VCaP (cell line): ENCODE measurements at regions not wholly inside any gene's neighbourhood (a gene's known extent, or its start where the extent isn't known, plus 50 kb on each side); places are given as distances from the start of the nearest gene placed in this dataset.

Source experiments
- H3K27ac ChIP-seq: fragments of 450-650 bp; 2 replicates; pipeline ENCODE4 v1.5.1; 2017
- TF ChIP-seq, protein P1 (sequence below): fragments of 450-650 bp; conservative IDR thresholded peaks from 2 replicates; pipeline ENCODE4 v1.5.1; 2017; ENCODE audit warnings: mild to moderate bottlenecking, moderate library complexity

DNA sequence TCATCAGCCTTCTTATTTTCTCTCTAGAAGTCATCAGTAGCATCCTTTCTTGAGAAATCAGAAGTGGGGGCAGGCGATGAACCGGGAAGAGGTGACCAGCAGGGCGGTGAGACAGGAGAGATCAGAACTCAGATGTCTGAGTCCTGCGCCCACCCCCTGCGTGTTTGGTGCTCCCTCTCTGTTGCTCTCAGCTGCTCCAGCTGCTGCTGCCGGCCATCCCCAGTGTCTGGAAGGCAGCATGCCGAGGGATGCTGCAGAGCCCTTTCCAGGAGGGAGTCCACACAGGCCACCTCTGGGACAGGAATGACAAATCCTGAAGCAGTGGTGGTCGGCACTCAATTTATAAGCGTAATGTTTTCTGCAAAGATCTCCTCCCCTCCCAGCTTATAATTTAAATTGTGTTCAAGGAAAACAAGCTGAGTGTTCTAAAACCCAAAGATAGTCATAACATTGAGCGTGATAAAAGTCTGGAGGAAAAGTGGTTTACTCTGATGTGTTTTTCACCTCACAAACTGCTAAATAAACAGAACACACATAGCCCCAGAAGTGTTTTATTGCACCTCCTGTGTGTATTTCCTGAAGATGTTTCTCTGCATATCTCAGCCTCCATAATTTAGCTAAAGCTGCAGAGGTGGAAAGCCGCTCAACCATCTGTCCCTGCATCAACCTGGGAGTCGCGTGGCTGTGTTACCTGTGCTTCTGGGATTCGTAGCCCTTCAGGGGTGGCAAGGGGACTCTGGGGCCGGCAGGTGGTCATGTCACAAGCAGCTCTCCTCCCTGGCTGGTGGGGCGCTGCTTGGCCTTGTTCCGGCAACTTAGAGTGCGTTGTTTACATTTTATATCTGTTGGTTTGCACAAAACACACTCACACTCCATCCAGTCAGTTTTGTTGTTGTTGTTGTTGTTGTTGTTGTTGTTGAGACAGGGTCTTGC is 191.2 kb downstream of the USP12 start:
- H3K27ac ChIP-seq, result no peak overlapping the region
- TF ChIP-seq, protein P1, sequence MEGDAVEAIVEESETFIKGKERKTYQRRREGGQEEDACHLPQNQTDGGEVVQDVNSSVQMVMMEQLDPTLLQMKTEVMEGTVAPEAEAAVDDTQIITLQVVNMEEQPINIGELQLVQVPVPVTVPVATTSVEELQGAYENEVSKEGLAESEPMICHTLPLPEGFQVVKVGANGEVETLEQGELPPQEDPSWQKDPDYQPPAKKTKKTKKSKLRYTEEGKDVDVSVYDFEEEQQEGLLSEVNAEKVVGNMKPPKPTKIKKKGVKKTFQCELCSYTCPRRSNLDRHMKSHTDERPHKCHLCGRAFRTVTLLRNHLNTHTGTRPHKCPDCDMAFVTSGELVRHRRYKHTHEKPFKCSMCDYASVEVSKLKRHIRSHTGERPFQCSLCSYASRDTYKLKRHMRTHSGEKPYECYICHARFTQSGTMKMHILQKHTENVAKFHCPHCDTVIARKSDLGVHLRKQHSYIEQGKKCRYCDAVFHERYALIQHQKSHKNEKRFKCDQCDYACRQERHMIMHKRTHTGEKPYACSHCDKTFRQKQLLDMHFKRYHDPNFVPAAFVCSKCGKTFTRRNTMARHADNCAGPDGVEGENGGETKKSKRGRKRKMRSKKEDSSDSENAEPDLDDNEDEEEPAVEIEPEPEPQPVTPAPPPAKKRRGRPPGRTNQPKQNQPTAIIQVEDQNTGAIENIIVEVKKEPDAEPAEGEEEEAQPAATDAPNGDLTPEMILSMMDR, result no peak

DNA sequence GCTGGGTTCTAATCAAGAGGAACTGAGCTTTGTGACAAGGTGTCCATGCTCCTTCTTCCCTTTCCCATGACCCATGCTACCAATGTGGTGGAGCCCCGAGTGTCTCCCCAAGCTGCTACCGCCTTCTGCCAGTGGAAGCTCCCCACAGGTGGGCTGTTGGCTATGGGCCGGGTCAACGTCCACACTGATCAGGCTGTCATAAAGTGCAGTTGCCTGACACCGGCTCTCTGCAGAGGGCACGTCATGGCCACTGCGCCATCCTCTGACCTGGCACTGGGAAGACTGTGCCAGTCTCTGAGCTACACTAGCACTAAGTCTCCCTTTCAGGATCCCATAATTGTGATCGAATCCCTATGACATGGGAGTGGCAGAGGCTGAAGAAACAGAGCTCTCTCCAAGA is 192.3 kb downstream of the USP12 start:
- no peak overlapping the region for H3K27ac ChIP-seq
- TF ChIP-seq, protein P1, result no peak

DNA sequence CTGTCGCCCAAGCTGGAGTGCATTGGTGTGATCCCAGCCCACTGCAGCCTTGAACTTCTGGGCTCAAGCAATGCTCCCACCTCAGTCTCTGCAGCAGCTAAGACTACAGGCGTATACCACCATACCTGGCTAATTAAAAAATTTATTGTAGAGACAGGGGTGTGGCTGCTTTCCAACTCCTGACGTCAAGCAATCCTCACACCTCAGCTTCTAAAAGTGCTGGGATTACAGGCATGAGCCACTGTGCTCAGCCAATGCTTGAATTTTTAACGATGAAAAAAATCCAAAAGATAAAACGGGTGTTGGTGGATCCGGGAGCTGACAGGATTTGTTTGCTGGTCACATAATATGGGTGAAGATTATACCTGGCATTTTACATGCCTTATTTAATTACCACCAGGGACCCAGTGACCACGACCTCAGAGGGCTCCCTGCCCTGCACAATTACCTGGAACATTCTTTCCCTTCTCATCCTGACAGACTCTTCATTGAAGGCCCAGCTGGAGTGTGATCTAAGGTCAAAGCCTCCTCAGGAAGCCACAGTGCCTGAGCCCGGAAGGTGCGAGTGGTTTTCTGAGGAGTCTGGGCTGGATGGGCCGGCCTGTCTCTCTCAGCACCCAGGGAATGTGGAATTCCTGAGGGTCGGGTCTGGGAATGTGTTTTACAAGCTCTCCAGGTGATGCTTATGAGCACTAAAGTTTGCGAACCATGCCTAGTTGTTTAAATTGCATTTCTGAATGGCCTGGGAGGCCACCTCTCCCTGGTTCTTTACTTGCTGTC is 193.3 kb downstream of the USP12 start:
- TF ChIP-seq, protein P1, result no peak
- H3K27ac ChIP-seq, result no peak overlapping the region

DNA sequence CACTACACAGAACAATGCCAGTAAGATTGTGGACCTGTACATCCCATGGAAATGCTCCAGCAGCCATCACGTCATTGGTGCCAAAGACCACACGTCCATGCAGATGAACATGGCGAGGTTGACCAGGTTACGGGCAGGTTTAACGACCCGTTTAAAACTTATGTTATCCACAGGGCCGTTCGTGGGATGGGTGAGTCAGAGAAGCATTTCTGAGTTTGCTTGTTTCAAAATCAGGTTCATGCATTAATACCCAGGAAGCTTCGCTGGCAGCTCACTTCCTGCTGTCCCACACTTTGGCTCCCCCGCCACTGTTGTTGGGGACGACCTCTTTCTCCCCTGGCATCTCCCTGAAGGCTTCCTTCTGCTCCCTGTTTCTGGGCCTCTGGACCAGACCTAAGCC is 194.1 kb downstream of the USP12 start:
- H3K27ac ChIP-seq, result no peak overlapping the region
- TF ChIP-seq, protein P1, result no peak

DNA sequence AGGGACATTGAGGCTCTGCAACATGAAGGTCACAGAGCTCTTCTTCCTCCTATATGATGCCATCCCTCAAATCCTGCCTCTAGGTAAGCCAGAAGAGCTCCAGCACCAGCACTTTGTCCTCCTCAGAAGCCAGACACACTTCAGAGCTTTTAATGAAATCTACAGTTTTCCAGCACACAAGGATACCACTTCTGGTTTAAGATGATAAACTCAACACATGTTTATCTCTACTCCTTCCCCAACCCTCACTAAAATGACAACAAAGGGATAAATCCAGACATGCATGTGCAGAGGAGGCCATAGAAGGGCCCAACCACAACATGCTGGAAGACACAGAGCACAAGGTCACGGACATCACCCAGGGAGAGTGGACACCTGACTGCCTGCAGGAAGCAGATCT is 195.3 kb downstream of the USP12 start:
- TF ChIP-seq, protein P1, result no peak
- no peak overlapping the region for H3K27ac ChIP-seq

DNA sequence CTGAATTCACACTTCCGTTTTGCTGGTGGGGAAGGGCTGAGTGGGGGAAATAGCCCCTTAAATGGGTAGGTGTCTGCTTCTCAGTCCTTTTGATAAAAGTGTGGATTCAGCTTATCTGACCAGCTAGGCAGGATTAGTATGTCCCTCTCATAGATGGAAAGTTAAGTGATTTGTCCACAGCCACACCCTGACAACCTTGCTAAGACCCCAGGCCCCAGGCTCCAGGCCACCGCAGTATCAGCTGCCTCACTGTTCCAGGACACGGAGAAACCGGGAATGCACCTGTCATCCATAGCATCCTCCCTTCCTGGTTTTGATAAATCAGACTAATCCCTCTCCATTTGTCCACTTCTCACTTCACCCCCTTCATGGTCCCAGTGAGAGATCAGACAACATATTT is 197.7 kb downstream of the USP12 start:
- H3K27ac ChIP-seq, result no peak overlapping the region
- TF ChIP-seq, protein P1, result no peak

DNA sequence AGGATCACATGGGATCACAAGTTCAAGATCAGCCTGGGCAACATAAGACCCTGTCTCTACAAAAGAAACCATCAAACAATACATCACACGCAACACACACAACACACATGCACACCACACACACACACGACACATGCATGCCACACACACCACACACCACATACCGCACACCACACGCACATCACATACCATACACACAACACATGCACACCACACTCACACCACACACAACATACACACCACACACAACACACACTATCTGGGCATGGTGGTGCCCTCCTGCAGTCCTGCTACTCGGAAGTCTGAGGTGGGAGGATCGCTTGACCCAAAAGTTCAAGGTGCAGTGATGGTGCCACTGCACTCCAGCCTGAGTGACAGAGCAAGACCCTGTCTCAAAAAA is 198.3 kb downstream of the USP12 start:
- no peak overlapping the region for H3K27ac ChIP-seq
- TF ChIP-seq, protein P1, result no peak
